ENCODE measurements at regions not wholly inside any gene's neighbourhood (a gene's known extent, or its start where the extent isn't known, plus 50 kb on each side); places are given as distances from the start of the nearest gene placed in this dataset.

GRCh38 chr4:28310926-28311325, 1450.3 kb downstream of the STIM2 start:
- no peak overlapping the region for H3K27ac ChIP-seq
- TF ChIP-seq CTCF (IDR thresholded peaks at IDR 0.05) (no peak), ZFX (IDR thresholded peaks at IDR 0.05; ENCODE audit: borderline replicate concordance) (no peak)

- peak overlapping the region; percentile 87 for H3K27ac ChIP-seq
Observed at GRCh38 chr4:28312497-28312896, 1451.9 kb downstream of the STIM2 start.

GRCh38 chr4:28313729-28314713, 1453.4 kb downstream of the STIM2 start:
- no peak for TF ChIP-seq ZFX (IDR thresholded peaks at IDR 0.05; ENCODE audit: borderline replicate concordance)
- TF ChIP-seq CTCF (IDR thresholded peaks at IDR 0.05) = no peak

GRCh38 chr4:28317221-28317620, 1456.6 kb downstream of the STIM2 start:
- TF ChIP-seq CTCF (IDR thresholded peaks at IDR 0.05) (no peak), ZFX (IDR thresholded peaks at IDR 0.05; ENCODE audit: borderline replicate concordance) (no peak)
- H3K27ac ChIP-seq = no peak overlapping the region

More at GRCh38 chr4:28313729-28314713, 1453.4 kb downstream of the STIM2 start:
- H3K27ac ChIP-seq = peak overlapping the region; percentile 87

DNA sequence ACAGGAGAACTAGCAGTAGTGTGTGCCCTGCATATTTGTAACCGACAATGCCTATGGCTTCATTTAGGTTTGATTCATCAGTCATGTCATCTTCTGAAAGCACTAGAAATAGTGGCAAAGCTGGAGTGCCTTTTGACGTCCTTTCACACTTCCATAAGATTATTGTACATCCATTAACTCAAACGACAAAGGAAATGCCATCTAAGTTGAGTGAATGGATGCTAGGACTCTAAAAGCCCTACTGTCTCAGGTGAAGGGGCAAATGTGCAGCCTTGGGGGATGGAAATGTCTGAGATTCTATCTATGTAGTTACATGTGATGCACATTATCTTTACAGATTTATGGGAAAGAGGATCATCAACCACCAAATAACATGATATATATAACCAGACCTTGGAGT, 1473.6 kb downstream of the STIM2 start:
- no peak overlapping the region for H3K27ac ChIP-seq
- TF ChIP-seq ZFX (IDR thresholded peaks at IDR 0.05; ENCODE audit: borderline replicate concordance) (no peak), CTCF (IDR thresholded peaks at IDR 0.05) (no peak)

- no peak overlapping the region for H3K27ac ChIP-seq
- TF ChIP-seq CTCF (IDR thresholded peaks at IDR 0.05) = no peak
- no peak for TF ChIP-seq ZFX (IDR thresholded peaks at IDR 0.05; ENCODE audit: borderline replicate concordance)
Observed at GRCh38 chr4:28341784-28342183, 1481.1 kb downstream of the STIM2 start.

DNA sequence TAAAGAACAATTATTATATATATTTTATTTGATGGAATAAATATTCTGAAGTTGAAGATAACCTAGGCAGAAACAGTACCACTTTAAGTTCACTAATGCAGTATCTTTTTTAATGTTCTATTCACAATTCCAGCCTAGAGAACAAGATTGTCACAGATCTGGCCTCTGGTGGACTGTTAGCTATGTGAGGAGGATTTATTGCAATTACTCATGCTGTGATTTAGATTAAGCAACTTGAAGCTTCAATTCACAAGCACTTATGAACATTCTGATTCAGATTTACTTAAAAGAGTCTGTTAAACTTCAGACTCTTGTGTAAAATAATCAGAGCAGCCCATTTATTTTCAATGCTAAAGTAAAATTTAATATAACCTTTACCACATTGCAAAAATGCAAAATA, 1489.8 kb downstream of the STIM2 start:
- no peak for TF ChIP-seq CTCF (IDR thresholded peaks at IDR 0.05)
- TF ChIP-seq ZFX (IDR thresholded peaks at IDR 0.05; ENCODE audit: borderline replicate concordance) = no peak
- H3K27ac ChIP-seq = no peak overlapping the region
